Activated effector memory CD4-positive, alpha-beta T cell treated with anti-CD3 and anti-CD28 coated beads, Interleukin-2, amount 50 U/mL, for 16 hours (primary cell): ENCODE measurements at regions not wholly inside any gene's neighbourhood (a gene's known extent, or its start where the extent isn't known, plus 50 kb on each side); places are given as distances from the start of the nearest gene placed in this dataset.

Source experiments
- DNase-seq: peaks from one replicate; pipeline ENCODE4 v3.0.0-alpha.2; 2020

DNA sequence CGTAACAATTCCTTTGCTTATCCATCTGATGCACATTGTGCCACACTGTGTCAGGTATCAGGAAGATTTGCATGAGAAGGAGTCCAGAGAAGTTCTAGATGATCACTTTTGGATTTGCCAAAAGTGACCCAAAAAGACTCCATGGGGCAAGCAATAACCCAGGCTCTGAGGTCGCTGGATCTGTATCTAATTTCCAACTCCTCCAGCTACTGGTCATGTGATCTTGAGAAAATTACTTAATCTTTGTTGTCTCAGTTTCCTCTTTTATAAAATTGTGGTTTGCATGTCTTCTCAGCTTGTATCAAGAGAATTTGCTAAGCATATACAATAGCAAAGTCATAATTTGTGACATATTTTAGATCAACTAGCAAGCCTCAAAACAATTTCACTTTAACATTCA, 61.3 kb upstream of the ITGA4 start:
- DNase-seq, result no peak

DNA sequence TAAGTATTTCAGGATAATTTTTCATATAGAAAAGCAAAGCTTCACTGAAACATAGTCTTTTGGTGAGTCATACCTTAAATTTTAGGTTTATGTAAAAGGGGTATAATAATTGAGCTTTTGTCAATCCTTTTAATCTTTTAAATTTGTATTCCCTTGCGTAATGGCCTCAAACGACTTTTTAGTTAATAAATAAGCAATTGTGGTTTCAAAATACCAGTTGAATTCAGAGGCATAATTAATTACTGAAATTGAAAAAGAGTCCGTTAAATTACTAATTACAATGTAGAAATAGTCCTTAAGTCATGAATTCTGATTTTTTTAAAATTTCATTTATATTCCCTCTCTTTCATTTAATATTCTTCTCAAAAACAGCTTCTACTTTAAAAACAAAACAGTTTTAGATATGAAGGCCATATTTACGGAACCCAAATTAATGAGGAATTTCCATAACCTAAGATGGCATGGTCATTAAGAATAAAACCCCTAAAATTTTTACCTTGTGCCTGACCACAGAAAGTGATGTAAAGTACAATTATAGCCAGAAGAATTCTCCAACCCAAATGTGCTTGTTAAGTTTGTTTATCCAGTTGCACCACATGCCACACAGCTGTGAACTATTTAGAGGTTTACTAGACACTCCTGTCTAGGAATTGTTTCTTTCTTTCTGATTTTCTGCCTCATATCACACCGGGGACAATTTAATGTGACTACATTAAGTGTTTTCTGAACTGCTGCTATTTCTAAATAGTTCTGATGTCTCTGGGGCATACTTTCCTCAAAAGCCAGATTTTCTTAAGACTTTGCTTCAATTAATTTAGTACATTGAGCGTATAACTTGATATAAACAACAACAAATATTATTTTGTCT, 60.7 kb upstream of the ITGA4 start:
- no peak for DNase-seq

DNA sequence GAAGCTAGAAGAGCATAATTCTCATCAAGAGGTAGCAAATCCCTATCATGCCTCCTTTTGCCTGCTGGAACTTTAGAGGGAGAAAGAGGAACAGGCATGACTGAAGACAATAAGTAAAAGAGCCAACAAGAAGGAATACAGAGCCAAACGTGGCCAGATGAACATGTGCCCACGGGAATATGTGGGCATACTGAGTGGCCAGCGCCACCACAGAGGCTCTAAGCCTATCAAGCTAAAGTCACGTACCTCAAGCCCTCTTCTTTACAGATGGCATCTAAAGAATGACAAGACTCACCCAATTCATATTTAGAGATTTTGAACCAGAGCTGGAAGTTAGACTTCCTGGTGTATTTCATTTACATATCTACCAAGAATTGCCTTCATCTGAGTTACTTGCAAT, 59.9 kb upstream of the ITGA4 start:
- DNase-seq, result no peak

DNA sequence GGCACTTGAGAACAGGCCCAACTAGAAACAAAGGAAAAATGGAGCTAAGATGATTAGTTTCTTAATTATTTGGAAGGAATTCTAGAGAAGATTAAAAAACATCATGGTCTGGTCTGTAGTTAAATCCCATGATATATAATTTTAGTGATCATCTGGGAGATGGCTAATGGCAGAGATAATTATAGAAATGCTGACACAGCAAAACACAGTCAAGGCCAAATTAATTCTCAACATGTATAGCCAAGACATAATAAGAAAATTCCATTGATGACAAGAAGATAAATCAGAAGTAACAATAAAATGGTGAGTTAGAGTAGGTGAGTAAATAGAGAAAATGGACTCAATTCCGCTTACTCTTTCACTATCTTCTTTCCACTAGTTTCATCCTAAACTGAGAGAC, 59.2 kb upstream of the ITGA4 start:
- no peak for DNase-seq

DNA sequence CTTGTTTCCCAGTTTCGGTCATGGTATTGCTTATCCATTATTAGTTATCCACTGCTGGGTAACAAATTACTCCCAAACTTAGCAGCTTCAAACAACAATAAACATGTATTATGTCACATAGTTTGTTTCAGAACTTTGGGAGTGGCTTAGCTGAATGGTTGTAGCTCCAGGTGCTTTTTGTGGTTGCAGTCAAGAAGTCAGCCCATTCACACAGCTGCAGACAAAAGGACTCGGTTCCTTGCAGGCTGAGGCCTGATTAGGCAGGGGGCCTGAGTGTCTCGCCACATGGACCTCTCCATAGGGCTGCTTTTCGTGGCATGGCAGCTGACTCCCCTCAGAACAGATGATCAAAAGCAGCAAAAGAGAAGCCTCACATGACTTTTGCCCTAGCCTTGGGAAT, 58.2 kb upstream of the ITGA4 start:
- no peak for DNase-seq

DNA sequence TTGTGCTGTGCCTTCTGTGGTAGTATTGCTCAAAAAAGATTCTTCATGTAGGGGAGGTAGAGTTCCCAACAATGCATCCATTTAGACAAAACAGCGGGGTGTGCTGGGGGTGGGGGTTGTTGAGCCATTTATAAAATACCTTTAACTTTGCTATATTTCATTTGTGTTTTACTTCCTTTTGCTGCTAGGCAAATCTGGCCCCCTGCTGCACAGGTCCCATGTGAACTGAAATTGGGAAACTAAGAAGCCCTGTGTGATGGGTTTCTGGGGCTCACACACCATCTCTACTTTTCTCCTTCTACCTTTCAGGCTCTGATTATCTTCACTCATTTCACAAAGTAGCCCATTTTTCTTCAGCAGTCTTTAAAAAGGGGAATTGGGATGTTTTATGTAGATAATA, 52.7 kb upstream of the ITGA4 start:
- DNase-seq, result no peak

DNA sequence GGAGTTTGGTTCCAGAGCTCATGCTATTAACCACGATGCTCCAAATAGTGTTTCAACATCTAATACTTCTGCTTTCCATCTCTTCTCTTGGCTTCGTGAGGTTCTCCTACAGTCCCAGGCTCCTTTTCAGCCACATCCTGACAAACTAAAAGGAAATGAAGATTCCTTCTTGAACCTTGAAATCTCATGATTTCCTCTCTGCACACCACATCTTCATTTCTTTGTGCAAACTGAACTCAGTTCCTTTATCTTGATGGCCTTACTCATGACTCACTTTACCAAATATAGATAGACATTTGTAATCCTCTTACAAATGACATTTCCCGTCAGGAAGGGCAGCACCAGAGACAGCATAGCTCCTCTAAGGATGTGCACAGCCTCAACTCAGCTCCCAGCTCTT, 50.0 kb upstream of the ITGA4 start:
- no peak for DNase-seq
